ENCODE measurements at regions not wholly inside any gene's neighbourhood (a gene's known extent, or its start where the extent isn't known, plus 50 kb on each side); places are given as distances from the start of the nearest gene placed in this dataset.

- no peaks in the 10 kb centered on the region for H3K36me3 ChIP-seq (ENCODE audit: control insufficient read depth, low read depth, low read length)
Observed at GRCh38 chr4:18860836-18861530, 839.4 kb upstream of the LCORL start.

GRCh38 chr4:18859468-18859867, 837.9 kb upstream of the LCORL start:
- H3K4me3 ChIP-seq (ENCODE audit: low read length), result no peak overlapping the region
- no peak overlapping the region for H3K9ac ChIP-seq (ENCODE audit: low read length)
- H3K36me3 ChIP-seq (ENCODE audit: control insufficient read depth, low read depth, low read length), result no peaks in the 10 kb centered on the region
- H3K9me3 ChIP-seq (ENCODE audit: control insufficient read depth, low read depth, low read length), result no peaks in the 10 kb centered on the region
- no peaks in the 10 kb centered on the region for H3K27me3 ChIP-seq (ENCODE audit: control insufficient read depth, insufficient read depth, low read length)
- no peak overlapping the region for H3K27ac ChIP-seq (ENCODE audit: low read length)
- peaks cover 15% of the 10 kb centered on the region for H3K4me1 ChIP-seq (ENCODE audit: control insufficient read depth, low read depth, low read length)

More at GRCh38 chr4:18860836-18861530, 839.4 kb upstream of the LCORL start:
- H3K27ac ChIP-seq (ENCODE audit: low read length), result no peak overlapping the region
- no peaks in the 10 kb centered on the region for H3K27me3 ChIP-seq (ENCODE audit: control insufficient read depth, insufficient read depth, low read length)
- no peaks in the 10 kb centered on the region for H3K9me3 ChIP-seq (ENCODE audit: control insufficient read depth, low read depth, low read length)
- no peak overlapping the region for H3K4me3 ChIP-seq (ENCODE audit: low read length)
- H3K4me1 ChIP-seq (ENCODE audit: control insufficient read depth, low read depth, low read length), result peaks cover 15% of the 10 kb centered on the region
- no peak overlapping the region for H3K9ac ChIP-seq (ENCODE audit: low read length)

GRCh38 chr4:18858229-18858922, 836.8 kb upstream of the LCORL start:
- no peaks in the 10 kb centered on the region for H3K36me3 ChIP-seq (ENCODE audit: control insufficient read depth, low read depth, low read length)
- peaks cover 15% of the 10 kb centered on the region for H3K4me1 ChIP-seq (ENCODE audit: control insufficient read depth, low read depth, low read length)
- H3K9ac ChIP-seq (ENCODE audit: low read length), result no peak overlapping the region
- no peak overlapping the region for H3K4me3 ChIP-seq (ENCODE audit: low read length)
- no peaks in the 10 kb centered on the region for H3K9me3 ChIP-seq (ENCODE audit: control insufficient read depth, low read depth, low read length)
- H3K27me3 ChIP-seq (ENCODE audit: control insufficient read depth, insufficient read depth, low read length), result no peaks in the 10 kb centered on the region
- H3K27ac ChIP-seq (ENCODE audit: low read length), result no peak overlapping the region

GRCh38 chr4:18850867-18851266, 829.3 kb upstream of the LCORL start:
- H3K9ac ChIP-seq (ENCODE audit: low read length), result no peak overlapping the region
- H3K9me3 ChIP-seq (ENCODE audit: control insufficient read depth, low read depth, low read length), result no peaks in the 10 kb centered on the region
- no peak overlapping the region for H3K4me3 ChIP-seq (ENCODE audit: low read length)
- no peak overlapping the region for H3K27ac ChIP-seq (ENCODE audit: low read length)
- H3K36me3 ChIP-seq (ENCODE audit: control insufficient read depth, low read depth, low read length), result no peaks in the 10 kb centered on the region
- no peaks in the 10 kb centered on the region for H3K4me1 ChIP-seq (ENCODE audit: control insufficient read depth, low read depth, low read length)
- H3K27me3 ChIP-seq (ENCODE audit: control insufficient read depth, insufficient read depth, low read length), result no peaks in the 10 kb centered on the region

GRCh38 chr4:18847249-18847890, 825.8 kb upstream of the LCORL start:
- Histone ChIP-seq H3K4me3 (ENCODE audit: low read length) (no peak overlapping the region), H3K36me3 (ENCODE audit: control insufficient read depth, low read depth, low read length) (no peaks in the 10 kb centered on the region), H3K9me3 (ENCODE audit: control insufficient read depth, low read depth, low read length) (peaks cover 6% of the 10 kb centered on the region), H3K4me1 (ENCODE audit: control insufficient read depth, low read depth, low read length) (no peaks in the 10 kb centered on the region), H3K27me3 (ENCODE audit: control insufficient read depth, insufficient read depth, low read length) (no peaks in the 10 kb centered on the region), H3K9ac (ENCODE audit: low read length) (no peak overlapping the region), H3K27ac (ENCODE audit: low read length) (no peak overlapping the region)

GRCh38 chr4:18846313-18846712, 824.8 kb upstream of the LCORL start:
- H3K27me3 ChIP-seq (ENCODE audit: control insufficient read depth, insufficient read depth, low read length), result no peaks in the 10 kb centered on the region
- H3K4me1 ChIP-seq (ENCODE audit: control insufficient read depth, low read depth, low read length), result no peaks in the 10 kb centered on the region
- H3K4me3 ChIP-seq (ENCODE audit: low read length), result no peak overlapping the region
- no peaks in the 10 kb centered on the region for H3K36me3 ChIP-seq (ENCODE audit: control insufficient read depth, low read depth, low read length)
- H3K9me3 ChIP-seq (ENCODE audit: control insufficient read depth, low read depth, low read length), result peaks cover 6% of the 10 kb centered on the region
- no peak overlapping the region for H3K27ac ChIP-seq (ENCODE audit: low read length)
- no peak overlapping the region for H3K9ac ChIP-seq (ENCODE audit: low read length)

GRCh38 chr4:18844726-18845125, 823.2 kb upstream of the LCORL start:
- Histone ChIP-seq H3K4me1 (ENCODE audit: control insufficient read depth, low read depth, low read length) (no peaks in the 10 kb centered on the region), H3K27me3 (ENCODE audit: control insufficient read depth, insufficient read depth, low read length) (no peaks in the 10 kb centered on the region), H3K9ac (ENCODE audit: low read length) (no peak overlapping the region), H3K4me3 (ENCODE audit: low read length) (no peak overlapping the region), H3K27ac (ENCODE audit: low read length) (no peak overlapping the region), H3K36me3 (ENCODE audit: control insufficient read depth, low read depth, low read length) (no peaks in the 10 kb centered on the region), H3K9me3 (ENCODE audit: control insufficient read depth, low read depth, low read length) (peaks cover 6% of the 10 kb centered on the region)

- H3K9ac ChIP-seq (ENCODE audit: low read length), result no peak overlapping the region
- H3K27ac ChIP-seq (ENCODE audit: low read length), result no peak overlapping the region
- H3K9me3 ChIP-seq (ENCODE audit: control insufficient read depth, low read depth, low read length), result peaks cover 6% of the 10 kb centered on the region
- no peaks in the 10 kb centered on the region for H3K4me1 ChIP-seq (ENCODE audit: control insufficient read depth, low read depth, low read length)
- H3K4me3 ChIP-seq (ENCODE audit: low read length), result no peak overlapping the region
- no peaks in the 10 kb centered on the region for H3K36me3 ChIP-seq (ENCODE audit: control insufficient read depth, low read depth, low read length)
- no peaks in the 10 kb centered on the region for H3K27me3 ChIP-seq (ENCODE audit: control insufficient read depth, insufficient read depth, low read length)
Observed at GRCh38 chr4:18842431-18842830, 820.9 kb upstream of the LCORL start.

GRCh38 chr4:18840481-18840880, 818.9 kb upstream of the LCORL start:
- Histone ChIP-seq H3K4me3 (ENCODE audit: low read length) (no peak overlapping the region), H3K4me1 (ENCODE audit: control insufficient read depth, low read depth, low read length) (no peaks in the 10 kb centered on the region), H3K9me3 (ENCODE audit: control insufficient read depth, low read depth, low read length) (peaks cover 6% of the 10 kb centered on the region), H3K36me3 (ENCODE audit: control insufficient read depth, low read depth, low read length) (no peaks in the 10 kb centered on the region), H3K27me3 (ENCODE audit: control insufficient read depth, insufficient read depth, low read length) (no peaks in the 10 kb centered on the region), H3K9ac (ENCODE audit: low read length) (no peak overlapping the region), H3K27ac (ENCODE audit: low read length) (no peak overlapping the region)

- no peak overlapping the region for H3K27ac ChIP-seq (ENCODE audit: low read length)
- H3K4me3 ChIP-seq (ENCODE audit: low read length), result no peak overlapping the region
- no peaks in the 10 kb centered on the region for H3K4me1 ChIP-seq (ENCODE audit: control insufficient read depth, low read depth, low read length)
- no peaks in the 10 kb centered on the region for H3K36me3 ChIP-seq (ENCODE audit: control insufficient read depth, low read depth, low read length)
- no peaks in the 10 kb centered on the region for H3K27me3 ChIP-seq (ENCODE audit: control insufficient read depth, insufficient read depth, low read length)
- H3K9me3 ChIP-seq (ENCODE audit: control insufficient read depth, low read depth, low read length), result peaks cover 13% of the 10 kb centered on the region
- H3K9ac ChIP-seq (ENCODE audit: low read length), result no peak overlapping the region
Observed at GRCh38 chr4:18816228-18816895, 794.8 kb upstream of the LCORL start.

GRCh38 chr4:18815779-18816173, 794.2 kb upstream of the LCORL start:
- Histone ChIP-seq H3K9ac (ENCODE audit: low read length) (no peak overlapping the region), H3K36me3 (ENCODE audit: control insufficient read depth, low read depth, low read length) (no peaks in the 10 kb centered on the region), H3K9me3 (ENCODE audit: control insufficient read depth, low read depth, low read length) (peaks cover 13% of the 10 kb centered on the region), H3K4me1 (ENCODE audit: control insufficient read depth, low read depth, low read length) (no peaks in the 10 kb centered on the region), H3K27me3 (ENCODE audit: control insufficient read depth, insufficient read depth, low read length) (no peaks in the 10 kb centered on the region), H3K27ac (ENCODE audit: low read length) (no peak overlapping the region), H3K4me3 (ENCODE audit: low read length) (no peak overlapping the region)

All from iPS-18a (cell line).